ENCODE measurements at regions not wholly inside any gene's neighbourhood (a gene's known extent, or its start where the extent isn't known, plus 50 kb on each side); places are given as distances from the start of the nearest gene placed in this dataset.

GRCh38 chr18:2281523-2282199 is 289.6 kb downstream of the METTL4 start:
- no peak for DNase-seq

- DNase-seq, result no peak
Measured at GRCh38 chr18:2293109-2293839, 278.0 kb downstream of the METTL4 start.

- no peak for DNase-seq
Measured at GRCh38 chr18:2301316-2301715, 270.0 kb downstream of the METTL4 start.

- no peak for DNase-seq
Measured at GRCh38 chr18:2302012-2302411, 269.3 kb downstream of the METTL4 start.

GRCh38 chr18:2302628-2303516 is 268.4 kb downstream of the METTL4 start:
- no peak for DNase-seq

GRCh38 chr18:2303517-2304238 is 267.6 kb downstream of the METTL4 start:
- no peak for DNase-seq

- no peak for DNase-seq
Measured at GRCh38 chr18:2304378-2305175, 266.7 kb downstream of the METTL4 start.

GRCh38 chr18:2306606-2307005 is 264.7 kb downstream of the METTL4 start:
- DNase-seq, result no peak

- DNase-seq, result no peak
Measured at GRCh38 chr18:2310886-2311285, 260.4 kb downstream of the METTL4 start.

- no peak for DNase-seq
Measured at GRCh38 chr18:2312440-2312839, 258.9 kb downstream of the METTL4 start.

GRCh38 chr18:2313332-2313731 is 258.0 kb downstream of the METTL4 start:
- no peak for DNase-seq

- no peak for DNase-seq
Measured at GRCh38 chr18:2316082-2316750, 255.1 kb downstream of the METTL4 start.

GRCh38 chr18:2316751-2317696 is 254.3 kb downstream of the METTL4 start:
- no peak for DNase-seq

GRCh38 chr18:2324459-2324858 is 246.8 kb downstream of the METTL4 start:
- no peak for DNase-seq

GRCh38 chr18:2325308-2325849 is 245.9 kb downstream of the METTL4 start:
- no peak for DNase-seq

GRCh38 chr18:2325933-2326332 is 245.4 kb downstream of the METTL4 start:
- DNase-seq, result no peak

GRCh38 chr18:2326999-2327398 is 244.3 kb downstream of the METTL4 start:
- DNase-seq, result no peak

- no peak for DNase-seq
Measured at GRCh38 chr18:2330764-2331163, 240.5 kb downstream of the METTL4 start.

- DNase-seq, result no peak
Measured at GRCh38 chr18:2331491-2331890, 239.8 kb downstream of the METTL4 start.

Data from stimulated activated naive CD4-positive, alpha-beta T cell (primary cell).